Stimulated activated naive CD8-positive, alpha-beta T cell treated with anti-CD3 and anti-CD28 coated beads, Interleukin-15, Interleukin-2, amounts not matched to agents 100 U/mL and 50 U/mL, for 24 hours (primary cell): ENCODE measurements at regions not wholly inside any gene's neighbourhood (a gene's known extent, or its start where the extent isn't known, plus 50 kb on each side); places are given as distances from the start of the nearest gene placed in this dataset.

ENCODE experiments used
- ATAC-seq: fragments of 150-1000 bp; cut with Tn5 transposase; one replicate; pipeline ENCODE4 v1.10.0; 2021
- DNase-seq: peaks from one replicate; pipeline ENCODE4 v3.0.0; 2021

DNA sequence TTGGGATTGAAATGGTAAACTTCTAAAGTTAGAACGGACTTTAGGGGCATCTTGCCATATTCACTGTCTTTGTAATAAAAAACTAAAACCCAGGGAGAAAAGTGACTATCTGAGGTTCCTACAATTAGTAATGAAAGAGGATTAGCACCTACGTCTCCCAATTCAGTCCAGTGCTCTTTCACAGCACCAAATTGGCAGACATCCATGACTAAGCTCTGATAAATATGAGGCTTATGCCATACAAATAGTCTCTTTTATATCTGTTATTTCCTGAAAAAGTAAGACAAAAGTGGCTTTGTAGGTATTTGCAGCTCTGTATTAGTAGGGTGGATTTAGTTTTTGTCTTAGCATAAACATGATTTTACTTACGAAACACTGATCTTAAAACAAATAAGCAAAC lies 315.0 kb upstream of the NRIP1 start:
- DNase-seq (no peak), ATAC-seq (no peak)

DNA sequence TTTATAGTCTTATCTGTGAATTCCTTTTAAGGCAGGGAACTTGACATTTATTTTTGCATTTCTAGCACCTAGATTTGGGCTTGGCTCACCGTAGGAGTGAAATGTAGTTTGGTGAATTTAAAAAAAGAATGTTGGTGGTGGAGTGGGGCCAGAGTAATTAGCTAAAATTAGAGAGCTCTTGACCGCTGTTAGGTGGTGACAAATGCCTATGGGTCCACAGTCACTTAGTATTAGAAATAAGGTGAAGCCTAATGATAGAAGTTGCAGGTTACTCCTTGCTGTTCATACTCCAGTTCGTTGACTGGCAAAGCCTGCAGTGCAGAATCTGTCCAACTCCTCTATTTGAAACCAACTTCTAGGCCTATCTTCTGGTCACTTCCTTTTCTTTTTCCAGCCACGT lies 318.8 kb upstream of the NRIP1 start:
- ATAC-seq: no peak
- DNase-seq: no peak

DNA sequence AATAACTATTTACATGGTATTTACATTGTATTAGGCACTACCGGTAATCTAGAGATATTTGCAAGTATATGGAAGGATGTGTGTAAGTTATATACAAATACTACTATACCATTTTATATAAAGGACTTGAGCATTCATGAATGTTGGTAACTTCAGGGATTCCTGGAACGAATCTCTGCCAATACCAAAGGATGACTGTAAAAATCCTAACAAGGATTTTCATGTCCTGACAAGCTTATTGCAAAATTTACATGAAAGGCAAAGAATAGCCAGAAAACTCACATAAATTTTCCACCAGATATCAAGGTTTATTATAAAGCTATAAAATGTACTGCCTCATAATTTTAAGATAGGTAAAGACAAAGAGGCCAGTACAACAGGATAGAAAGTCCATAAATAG lies 325.2 kb upstream of the NRIP1 start:
- DNase-seq (no peak), ATAC-seq (no peak)

DNA sequence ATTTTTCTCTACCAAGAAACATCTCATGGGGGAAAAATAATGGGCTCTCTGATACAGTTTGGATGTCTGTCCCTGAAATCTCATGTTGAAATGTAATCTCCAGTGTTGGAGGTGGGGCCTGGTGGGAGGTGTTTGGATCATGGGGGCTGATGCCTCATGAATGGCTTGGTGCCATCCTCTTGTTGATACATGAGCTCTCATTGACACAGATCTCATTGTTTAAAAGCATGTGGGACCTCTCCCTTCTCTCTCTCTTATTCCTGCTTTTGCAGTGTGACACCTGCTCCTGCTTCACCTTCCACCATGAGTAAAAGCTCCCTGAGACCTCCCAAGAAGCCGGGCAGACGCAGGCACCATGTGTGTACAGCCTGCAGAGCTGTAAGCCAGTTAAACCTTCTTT lies 332.5 kb upstream of the NRIP1 start:
- DNase-seq (no peak), ATAC-seq (no peak)

DNA sequence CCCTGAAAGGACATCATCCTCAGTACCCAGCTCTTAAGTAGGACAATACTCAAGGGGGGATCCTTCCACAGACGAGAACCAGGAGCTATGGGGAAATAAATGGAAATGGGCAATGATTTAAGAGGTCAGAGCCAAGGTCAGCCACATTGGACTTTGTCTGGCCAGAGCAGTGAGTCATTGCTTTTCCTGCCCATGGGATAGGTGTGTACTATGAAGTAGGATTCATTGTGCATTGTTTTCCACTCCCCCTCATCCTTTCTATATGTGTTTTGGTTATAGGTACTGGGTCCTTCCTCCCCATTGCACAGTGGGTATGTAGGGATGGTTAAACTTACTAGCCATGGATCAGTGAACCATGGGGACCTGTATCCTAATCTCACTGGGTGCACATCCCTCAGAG lies 328.9 kb upstream of the USP25 start:
- DNase-seq: no peak
- ATAC-seq: no peak

DNA sequence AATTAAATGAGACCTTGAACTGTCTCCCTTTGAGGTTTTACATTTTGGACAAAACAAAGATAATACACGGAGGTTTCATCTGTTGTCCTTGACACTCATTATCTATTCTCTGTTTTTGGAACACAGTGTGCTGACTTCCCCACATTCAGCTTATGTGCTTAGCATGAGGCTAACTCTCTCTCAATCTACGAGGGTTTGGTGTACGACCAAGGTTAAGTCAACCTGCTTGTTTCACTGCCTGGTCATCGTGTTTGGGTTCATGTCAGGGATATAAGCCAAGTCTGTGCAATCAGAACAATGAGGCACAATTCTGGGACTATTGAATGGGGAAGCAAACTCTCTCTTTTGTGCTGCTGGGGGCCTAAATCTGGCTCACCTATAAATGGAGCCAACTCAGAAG lies 328.5 kb upstream of the USP25 start:
- ATAC-seq (no peak), DNase-seq (no peak)

DNA sequence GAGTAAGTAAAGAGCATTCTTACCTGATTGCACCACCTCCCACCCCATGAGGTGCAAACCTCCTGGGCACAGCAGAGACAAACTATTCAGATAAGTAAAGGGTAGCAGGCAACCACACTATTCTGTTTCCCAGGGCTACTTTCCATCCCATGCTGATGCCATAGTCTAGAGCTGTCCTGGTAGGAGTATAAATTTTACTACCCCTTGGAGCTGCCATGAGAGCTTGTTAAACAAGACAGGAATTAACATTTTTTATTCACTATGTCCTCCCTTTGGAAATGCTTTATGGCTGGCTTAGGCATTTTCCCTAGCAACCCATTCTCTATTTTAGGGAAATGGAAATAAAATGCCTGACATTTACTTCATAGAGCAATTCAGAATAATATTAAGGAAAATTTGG lies 324.6 kb upstream of the USP25 start:
- ATAC-seq (no peak), DNase-seq (no peak)

DNA sequence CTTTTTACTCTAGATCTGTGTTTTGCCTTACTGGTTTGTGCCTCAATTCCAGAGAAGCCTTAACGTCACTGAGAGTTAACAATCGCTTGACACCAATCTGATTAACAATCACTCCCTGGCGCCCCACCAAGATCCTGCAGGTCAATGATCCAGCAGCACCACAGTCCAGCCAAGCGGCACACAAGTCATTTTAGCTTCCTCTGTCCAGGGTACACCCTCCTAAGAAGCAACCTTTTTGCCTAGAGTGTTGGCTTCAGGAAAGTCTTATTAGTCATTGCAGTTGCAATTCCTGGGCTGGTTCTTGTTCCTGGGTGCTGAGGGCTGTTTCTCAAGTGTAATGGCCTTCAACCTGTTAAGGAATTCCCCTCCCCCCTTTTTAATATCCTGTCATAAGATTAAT lies 323.0 kb upstream of the USP25 start:
- ATAC-seq (no peak), DNase-seq (no peak)

DNA sequence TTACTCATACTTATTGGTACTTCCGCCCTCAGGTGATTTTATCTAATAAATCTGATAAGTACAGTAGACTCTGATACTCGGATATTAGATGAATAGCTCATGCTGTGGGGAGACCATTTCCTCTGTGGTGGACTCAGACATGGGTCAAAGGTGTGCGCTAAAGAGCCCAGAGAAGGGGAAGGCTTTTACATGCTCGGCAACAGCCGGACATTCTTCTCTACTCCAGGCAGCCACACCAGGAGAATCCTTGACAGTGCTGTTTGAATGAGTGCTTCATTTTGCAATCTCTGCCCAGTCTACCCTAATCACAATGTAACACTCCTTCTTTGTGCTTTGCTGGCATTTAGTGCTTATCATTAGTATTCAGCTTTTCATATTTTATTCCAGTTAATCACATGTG lies 322.2 kb upstream of the USP25 start:
- no peak for ATAC-seq
- no peak for DNase-seq

DNA sequence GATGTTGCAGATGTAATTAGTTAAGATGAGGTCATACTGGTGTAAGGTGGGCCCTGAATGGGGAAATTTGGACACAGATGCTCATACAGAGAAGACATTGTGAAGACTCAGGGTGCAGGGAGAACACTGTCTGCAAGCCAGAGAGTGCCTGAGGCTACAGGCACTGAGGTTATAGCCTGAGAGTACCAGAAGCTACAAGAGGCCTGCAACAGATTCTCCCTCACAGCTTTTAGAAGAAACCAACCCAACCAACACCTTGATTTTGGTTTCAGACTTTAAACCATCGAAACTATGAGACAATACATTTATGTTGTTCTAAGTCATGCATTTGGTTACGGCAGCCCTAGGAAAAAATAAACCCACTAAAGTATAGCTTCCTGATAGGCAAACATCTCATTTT lies 321.7 kb upstream of the USP25 start:
- ATAC-seq (peak; percentile 36), DNase-seq (no peak)

DNA sequence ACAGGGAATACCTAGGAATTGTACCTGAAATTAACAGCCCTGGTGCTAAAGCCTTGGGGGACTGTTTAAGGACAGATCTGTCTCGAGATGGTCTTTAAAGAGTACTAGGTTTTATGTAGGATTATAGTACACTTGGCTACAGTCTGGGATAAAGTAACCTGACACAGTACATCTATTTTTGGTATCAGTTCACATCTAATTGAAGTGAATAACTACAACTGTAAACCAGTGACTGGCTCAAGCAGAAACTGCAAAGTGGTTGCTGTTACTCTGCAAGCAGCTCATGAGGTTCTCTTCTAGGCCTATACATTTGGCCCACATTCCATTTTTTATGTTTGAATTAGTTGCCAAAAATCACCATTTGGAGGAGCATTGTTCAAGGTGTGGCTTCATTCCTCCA lies 320.8 kb upstream of the USP25 start:
- ATAC-seq (no peak), DNase-seq (no peak)

DNA sequence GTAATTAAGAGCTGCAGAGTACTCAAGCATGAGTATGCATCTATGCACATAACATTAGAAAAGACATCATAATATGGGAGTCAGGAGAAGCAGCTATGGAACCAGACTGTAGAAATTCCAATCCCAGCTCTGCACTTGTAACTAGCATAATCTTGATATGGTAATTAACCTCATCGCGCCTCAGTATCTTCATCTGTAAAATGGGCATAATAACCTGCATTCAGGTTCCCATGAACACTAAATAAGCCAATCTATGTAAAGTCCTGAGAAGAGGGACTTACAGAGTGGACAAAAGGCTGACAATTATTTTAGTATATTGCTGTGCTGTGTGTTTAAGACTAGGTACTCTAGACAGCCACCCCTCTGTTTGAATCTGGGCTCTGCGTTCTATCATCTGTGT lies 318.9 kb upstream of the USP25 start:
- ATAC-seq (no peak), DNase-seq (no peak)

DNA sequence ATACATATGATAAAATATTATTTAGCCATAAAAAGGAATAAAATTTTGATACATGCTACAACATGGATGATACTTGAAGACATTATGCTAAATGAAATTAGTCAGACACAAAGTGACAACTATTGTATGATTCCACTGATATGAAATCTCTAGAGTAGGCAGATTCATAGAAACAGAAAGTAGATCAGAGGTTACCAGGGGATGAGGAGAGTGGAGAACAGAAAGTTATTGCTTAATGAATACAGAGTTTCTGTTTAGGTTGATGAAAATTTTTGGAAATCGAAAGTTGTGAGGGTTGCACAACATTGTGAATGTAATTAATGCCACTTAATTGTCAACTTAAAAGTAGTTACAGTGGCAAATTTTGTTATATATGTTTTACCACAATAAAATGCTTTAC lies 315.7 kb upstream of the USP25 start:
- DNase-seq (no peak), ATAC-seq (peak; percentile 28)

DNA sequence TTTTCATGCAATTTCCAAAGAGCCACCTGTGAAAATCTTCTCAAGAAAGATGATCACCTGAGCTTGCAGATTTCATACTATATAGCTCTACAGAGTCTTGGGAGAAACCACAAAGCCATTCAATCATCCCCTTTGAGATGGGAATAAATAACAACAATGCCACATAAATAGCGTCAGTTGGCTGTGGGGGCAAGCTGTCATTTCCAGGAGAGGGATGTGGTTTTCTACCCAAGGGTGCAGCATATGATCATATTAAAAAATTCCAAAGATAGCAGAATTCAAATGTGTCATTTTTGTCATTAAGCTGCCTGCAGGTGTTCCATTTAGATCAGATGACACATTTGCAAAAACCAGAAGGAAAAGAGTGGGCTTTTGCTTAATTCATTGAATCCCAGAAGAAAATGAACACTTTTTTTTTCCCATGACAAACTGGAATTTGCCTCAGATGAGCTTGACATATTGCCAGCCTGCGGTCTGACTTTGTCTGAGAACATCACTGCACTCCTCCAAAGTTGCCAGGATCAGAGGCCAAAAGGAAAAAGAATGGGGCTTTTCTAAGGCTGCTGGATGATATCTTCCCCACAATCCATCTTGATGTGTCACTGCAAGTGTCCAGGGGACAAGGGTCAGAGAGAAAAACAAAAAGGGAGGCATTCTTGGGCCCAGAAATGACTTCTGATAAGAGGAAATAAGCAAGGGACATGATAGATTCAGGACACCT lies 314.1 kb upstream of the USP25 start:
- DNase-seq (no peak), ATAC-seq (no peak)

DNA sequence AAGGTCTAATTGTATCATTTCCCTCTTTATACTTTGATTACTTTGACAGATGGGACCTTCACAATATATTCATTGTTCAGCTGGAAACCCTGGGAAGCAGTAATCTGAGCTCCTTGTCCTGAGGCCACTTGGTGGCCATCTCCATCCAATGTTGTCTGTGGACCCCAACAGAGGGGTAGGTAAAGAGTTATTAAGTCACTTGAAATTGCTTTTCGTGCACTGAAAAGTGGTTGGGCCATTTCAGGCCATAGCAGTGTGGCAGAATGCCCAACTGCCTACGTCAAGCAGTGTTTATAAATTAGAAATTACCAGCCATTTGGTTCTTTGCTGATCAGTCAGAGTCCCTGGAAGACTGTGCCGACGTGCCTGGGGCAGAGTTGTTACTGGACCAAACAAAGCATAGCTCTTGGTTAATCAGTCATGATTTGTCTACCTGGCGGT lies 308.3 kb upstream of the USP25 start:
- no peak for ATAC-seq
- no peak for DNase-seq

DNA sequence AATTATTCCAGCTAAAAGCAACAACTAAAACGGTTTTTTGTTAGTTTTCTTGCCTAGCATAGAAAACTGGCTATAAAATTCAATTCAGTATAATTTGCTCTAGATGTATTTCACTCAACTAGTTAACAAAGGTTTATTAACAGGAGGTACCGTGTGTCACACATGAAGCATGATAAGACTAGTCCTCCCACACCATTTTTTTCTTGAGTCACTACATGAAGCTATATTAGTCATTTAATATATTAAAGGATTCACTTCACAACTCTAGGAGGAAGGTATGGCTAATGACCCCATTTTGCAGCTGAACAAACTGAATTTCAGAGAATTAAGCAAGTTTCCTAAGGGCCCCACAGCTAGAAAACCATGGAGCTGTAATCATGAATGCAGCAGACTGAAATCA lies 307.8 kb upstream of the USP25 start:
- ATAC-seq: peak; percentile 67
- DNase-seq: no peak

DNA sequence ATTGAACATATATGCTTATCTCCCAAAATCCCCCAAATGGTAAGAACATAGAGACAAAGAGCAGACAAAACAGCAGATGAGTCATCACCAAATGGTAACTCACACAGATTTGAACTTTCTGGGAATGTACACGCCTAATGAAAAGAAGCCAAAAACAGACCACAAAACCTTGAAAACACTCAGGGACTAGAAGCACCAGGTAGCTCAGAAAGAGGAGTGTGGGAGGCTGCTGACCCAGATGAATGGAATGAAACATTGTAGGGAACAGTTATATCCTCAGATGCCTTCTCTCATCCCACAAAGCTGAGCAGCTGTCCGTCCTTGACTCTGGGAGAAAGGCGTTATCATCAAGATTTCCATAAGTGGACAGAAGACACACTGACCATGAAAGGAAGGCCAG lies 307.0 kb upstream of the USP25 start:
- ATAC-seq (peak; percentile 57), DNase-seq (no peak)

DNA sequence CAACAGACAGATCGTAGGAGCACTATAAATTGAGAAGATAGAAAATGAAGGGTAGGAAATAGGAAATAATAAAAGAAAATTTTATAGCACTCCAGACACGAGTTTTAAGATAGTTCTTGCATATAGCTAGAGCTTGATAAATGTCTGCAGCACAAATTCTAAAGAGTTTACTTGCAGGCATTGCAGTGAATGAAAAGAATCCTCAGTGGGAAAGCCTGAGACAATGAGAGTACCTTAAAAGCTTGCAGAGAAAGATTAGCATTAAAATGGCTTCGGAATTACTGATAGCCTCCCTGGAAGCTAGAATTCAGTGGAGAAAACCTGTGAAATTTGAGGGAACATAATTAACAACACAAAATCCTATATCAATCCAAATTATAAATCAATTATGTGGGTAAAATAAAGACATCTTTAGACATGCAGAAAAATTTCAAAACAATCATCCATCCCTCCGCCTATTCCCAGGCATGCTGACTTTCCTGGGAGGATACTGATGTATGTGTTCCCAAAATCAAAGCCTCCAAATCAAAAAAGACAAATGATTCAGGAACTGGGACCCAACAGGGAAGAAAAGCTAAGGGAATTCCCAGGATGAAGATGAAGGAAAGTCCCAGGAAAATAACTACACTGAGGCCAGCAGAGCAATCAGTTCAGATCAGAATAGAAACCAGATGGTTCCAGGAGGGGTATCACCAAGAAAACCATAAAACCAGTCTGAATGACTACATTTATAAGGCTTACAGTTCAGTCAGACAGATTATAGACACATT lies 305.9 kb upstream of the USP25 start:
- no peak for DNase-seq

DNA sequence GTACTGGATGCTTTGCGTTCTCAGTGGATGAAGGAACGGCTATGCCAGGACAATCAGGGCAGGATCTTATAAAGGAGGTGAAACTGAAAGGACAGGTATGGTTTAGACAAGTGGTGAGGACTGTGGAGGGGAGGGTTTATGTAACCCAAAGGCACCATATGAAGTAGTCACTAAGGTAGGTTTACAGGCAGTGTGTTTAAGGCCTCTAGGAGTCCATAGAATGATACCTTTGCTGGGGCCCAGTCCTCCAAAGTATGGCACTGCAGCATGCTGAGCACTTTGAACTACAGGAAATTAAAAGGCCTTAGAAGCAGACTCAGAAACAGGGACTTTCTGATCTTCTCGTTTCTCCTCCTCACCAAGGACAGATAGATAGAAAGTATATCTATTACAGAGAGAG lies 304.7 kb upstream of the USP25 start:
- ATAC-seq (no peak), DNase-seq (no peak)

More for the DNA sequence above, 305.9 kb upstream of the USP25 start:
- no peak for ATAC-seq

DNA sequence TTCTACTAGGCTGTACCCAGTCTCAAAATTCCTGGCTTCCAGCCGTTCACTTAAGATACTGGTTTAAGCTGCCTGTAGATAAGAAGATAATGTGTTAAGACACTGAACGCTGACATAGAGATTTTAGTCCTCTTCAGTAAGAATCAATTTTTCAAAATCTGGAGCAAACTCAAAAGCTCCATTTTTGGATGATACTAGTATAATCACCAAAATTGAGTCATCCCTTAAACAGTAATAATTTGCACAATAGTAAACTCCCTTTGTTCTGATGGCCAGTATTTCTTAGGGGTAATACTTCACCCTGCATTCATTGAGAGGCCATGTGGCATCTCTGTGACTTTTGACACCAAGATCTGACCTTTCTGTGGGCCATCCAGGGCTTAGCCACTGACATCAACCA lies 299.8 kb upstream of the USP25 start:
- DNase-seq (no peak), ATAC-seq (no peak)

DNA sequence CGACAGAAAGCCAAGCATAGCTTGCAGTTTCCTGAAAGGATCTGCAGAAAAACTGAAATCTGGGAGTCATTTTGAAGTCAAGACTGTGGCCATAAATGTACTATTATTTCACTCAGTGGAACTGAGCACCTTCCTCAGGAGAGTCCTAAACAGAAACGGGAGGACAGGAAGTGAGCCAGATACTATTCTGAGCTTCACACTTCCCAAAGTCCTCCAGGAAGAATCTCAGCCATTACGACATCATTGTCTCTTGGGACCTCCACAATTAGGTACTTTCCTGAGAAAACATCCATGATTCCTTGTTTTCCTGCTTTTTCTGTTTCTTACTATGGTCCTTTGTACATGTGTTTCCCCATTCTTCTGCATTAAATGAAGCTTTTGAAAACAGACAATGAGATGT lies 299.2 kb upstream of the USP25 start:
- DNase-seq: no peak
- no peak for ATAC-seq

DNA sequence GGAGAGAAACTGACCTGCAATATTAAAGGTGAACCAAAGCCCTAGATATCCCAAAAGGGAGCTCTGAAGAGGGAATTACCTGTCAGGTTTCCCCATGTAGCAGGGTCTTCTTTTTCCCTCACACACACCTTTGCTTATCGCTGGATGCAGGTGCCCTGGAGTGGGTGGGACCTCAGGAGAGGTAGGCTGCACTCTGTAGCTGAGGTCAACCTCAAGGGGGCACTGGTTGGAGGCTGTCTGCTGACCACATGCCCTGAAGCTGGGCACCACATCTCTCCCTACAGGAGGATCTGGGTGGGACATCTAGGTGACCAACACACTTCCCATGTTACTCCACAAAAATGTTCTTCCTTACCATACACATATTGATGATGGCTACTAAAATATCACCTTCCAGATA lies 298.7 kb upstream of the USP25 start:
- ATAC-seq (no peak), DNase-seq (no peak)

DNA sequence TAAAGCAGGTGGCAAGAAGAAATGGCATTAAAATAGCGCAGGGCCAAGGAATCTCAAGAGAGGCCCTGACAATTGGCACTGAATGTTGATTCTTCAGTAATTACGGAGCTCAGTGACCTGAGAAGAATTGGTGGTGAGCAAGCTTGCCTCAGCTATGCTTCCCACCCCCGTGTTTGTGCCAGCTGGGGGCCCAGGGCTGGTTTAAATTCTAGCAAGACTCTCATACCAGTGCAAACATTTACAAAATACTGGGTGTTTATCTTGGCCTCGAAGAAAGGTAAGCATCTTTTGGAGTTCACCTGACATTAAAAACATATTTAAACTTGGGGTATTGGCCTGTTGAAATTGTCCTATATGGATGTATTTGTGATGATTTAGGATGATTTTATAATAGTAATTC lies 296.7 kb upstream of the USP25 start:
- no peak for DNase-seq
- no peak for ATAC-seq
